Progenitor cell of endocrine pancreas (in vitro differentiated cells): ENCODE measurements at regions not wholly inside any gene's neighbourhood (a gene's known extent, or its start where the extent isn't known, plus 50 kb on each side); places are given as distances from the start of the nearest gene placed in this dataset.

Source experiments
- DNase-seq: peaks from one replicate; pipeline ENCODE4 v3.0.0; 2021; ENCODE audit warnings: low spot score; ENCODE audit not compliant: unreplicated experiment
- H3K27ac Mint-ChIP-seq: 2 replicates; pipeline ENCODE4 v1.8.0; 2021; ENCODE audit warnings: mild to moderate bottlenecking, moderate library complexity, mixed read lengths
- H3K27me3 Mint-ChIP-seq: 2 replicates; pipeline ENCODE4 v1.8.0; 2021; ENCODE audit warnings: mixed read lengths
- H3K36me3 Mint-ChIP-seq: 2 replicates; pipeline ENCODE4 v1.8.0; 2022; ENCODE audit warnings: mixed read lengths; ENCODE audit not compliant: insufficient read depth
- H3K4me1 Mint-ChIP-seq: 2 replicates; pipeline ENCODE4 v1.8.0; 2021; ENCODE audit warnings: low read depth, mixed read lengths
- H3K4me3 Mint-ChIP-seq: 2 replicates; pipeline ENCODE4 v1.8.0; 2021; ENCODE audit warnings: low read depth, mild to moderate bottlenecking, moderate library complexity, mixed read lengths
- H3K9me3 Mint-ChIP-seq: 2 replicates; pipeline ENCODE4 v1.8.0; 2021; ENCODE audit warnings: low read depth, mixed read lengths
- TF ChIP-seq, protein P1 (sequence below): fragments of 200-600 bp; sonication (generic); IDR thresholded peaks from one replicate; pipeline ENCODE4 v1.5.0; 2021; ENCODE audit warnings: antibody characterized with exemption, mild to moderate bottlenecking; ENCODE audit not compliant: unreplicated experiment

DNA sequence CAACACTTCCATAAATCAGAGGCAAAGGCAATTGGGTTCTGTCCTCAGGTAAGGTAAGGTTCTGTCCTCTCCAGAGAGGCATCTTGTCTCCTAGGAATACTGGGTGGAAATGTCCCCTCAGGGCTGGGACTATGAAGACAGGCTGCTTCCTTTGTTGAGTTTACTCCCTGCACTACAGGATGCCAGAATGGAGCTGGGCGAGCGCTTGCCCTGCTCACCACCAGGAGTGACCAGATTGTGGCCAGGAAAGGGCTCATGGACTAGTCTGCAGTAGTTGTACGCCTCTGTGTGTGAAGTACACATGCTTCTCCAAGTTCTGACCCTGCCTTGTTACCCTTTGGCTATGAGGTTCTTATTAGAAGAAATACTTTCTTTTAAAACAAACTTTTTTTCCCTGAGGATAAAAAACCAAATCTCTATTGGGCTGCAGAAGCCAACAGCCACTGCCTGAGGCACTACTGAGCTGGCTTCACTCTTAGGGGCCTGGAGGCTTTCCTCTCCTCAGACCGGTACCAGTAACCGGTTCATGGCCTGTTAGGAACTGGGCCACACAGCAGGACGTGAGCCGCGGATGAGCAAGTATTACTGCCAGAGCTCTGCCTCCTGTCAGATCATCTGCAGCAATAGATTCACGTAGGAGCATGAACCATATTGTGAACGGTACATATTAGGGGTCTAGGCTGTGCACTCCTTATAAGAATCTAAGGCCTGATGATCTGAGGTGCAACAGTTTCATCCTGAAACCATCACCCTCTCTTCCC, 83.2 kb downstream of the DHRS2 start:
- no peak overlapping the region for H3K27ac Mint-ChIP-seq
- no peak for DNase-seq
- H3K27me3 Mint-ChIP-seq, result no peaks in the 10 kb centered on the region
- TF ChIP-seq, protein P1, sequence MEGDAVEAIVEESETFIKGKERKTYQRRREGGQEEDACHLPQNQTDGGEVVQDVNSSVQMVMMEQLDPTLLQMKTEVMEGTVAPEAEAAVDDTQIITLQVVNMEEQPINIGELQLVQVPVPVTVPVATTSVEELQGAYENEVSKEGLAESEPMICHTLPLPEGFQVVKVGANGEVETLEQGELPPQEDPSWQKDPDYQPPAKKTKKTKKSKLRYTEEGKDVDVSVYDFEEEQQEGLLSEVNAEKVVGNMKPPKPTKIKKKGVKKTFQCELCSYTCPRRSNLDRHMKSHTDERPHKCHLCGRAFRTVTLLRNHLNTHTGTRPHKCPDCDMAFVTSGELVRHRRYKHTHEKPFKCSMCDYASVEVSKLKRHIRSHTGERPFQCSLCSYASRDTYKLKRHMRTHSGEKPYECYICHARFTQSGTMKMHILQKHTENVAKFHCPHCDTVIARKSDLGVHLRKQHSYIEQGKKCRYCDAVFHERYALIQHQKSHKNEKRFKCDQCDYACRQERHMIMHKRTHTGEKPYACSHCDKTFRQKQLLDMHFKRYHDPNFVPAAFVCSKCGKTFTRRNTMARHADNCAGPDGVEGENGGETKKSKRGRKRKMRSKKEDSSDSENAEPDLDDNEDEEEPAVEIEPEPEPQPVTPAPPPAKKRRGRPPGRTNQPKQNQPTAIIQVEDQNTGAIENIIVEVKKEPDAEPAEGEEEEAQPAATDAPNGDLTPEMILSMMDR, result no peak
- no peaks in the 10 kb centered on the region for H3K36me3 Mint-ChIP-seq
- no peak overlapping the region for H3K4me3 Mint-ChIP-seq
- H3K4me1 Mint-ChIP-seq, result no peaks in the 10 kb centered on the region
- peaks cover 37% of the 10 kb centered on the region for H3K9me3 Mint-ChIP-seq

DNA sequence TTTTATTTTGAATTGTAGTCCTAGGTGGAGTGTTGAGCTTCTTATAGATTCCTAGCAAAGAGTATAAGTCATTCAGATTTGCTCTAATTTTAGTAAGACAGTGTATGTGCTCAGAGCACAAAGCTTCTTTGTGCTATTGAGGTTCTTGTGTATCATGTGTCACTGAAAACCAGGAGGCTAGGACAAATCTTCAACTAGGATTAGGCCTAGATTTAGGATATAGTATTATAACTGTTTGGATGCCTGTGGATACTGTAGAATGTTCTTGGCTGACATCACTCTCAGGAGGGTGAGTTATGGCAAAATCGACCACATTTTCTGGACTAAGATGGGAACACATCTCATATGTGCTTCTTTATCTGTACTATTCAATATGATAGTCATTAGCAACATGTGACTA, 86.5 kb downstream of the DHRS2 start:
- H3K27ac Mint-ChIP-seq, result no peak overlapping the region
- no peaks in the 10 kb centered on the region for H3K27me3 Mint-ChIP-seq
- H3K9me3 Mint-ChIP-seq, result peaks cover 26% of the 10 kb centered on the region
- H3K36me3 Mint-ChIP-seq, result no peaks in the 10 kb centered on the region
- no peak overlapping the region for H3K4me3 Mint-ChIP-seq
- no peak for DNase-seq
- TF ChIP-seq, protein P1, result no peak
- no peaks in the 10 kb centered on the region for H3K4me1 Mint-ChIP-seq

DNA sequence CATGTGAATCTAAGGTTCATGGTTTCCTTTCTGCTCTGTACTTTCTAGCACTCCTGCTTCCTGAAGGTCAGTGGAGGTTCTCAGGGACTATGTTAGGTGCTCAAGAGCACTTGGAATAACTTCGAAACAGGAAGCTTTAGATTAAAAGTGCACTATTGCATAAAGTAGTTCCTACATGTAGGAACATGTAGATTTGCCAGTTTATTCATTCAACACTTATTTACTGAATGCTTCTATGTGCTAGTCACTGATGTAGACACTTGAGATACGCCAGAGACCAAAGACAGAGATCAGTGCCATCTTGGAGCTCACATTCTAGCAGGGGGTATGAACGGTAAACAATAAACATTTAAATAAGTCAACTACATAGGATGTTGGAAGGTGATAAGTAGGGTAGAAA, 87.7 kb downstream of the DHRS2 start:
- H3K36me3 Mint-ChIP-seq, result no peaks in the 10 kb centered on the region
- no peaks in the 10 kb centered on the region for H3K4me1 Mint-ChIP-seq
- TF ChIP-seq, protein P1, result no peak

DNA sequence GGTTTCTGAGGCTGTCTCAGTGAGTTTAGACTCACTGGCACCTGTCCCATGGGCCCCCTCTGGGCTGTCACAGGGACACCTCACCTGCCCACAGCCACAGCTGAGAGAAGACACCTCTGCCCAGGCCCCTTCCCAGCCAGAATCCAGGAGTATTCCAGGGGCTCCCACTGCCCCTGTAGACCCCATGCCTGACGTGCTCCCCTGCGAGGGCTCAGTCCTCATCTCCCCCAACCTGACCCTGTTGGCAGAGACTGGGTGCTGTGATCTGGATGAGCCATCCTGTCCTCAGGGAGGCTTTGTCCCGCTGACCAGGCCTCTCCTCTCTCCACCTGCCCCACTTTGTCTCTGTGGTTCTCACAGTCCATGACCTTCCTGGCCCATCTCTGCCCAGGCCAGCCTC, 89.4 kb downstream of the DHRS2 start:
- Mint-ChIP-seq H3K9me3 (peaks cover 28% of the 10 kb centered on the region), H3K36me3 (no peaks in the 10 kb centered on the region), H3K4me3 (no peak overlapping the region), H3K4me1 (no peaks in the 10 kb centered on the region), H3K27ac (no peak overlapping the region), H3K27me3 (no peaks in the 10 kb centered on the region)
- TF ChIP-seq, protein P1, result no peak
- DNase-seq, result no peak

More for the DNA sequence above, 87.7 kb downstream of the DHRS2 start:
- Mint-ChIP-seq H3K27me3 (no peaks in the 10 kb centered on the region), H3K27ac (no peak overlapping the region), H3K9me3 (peaks cover 22% of the 10 kb centered on the region), H3K4me3 (no peak overlapping the region)
- no peak for DNase-seq

DNA sequence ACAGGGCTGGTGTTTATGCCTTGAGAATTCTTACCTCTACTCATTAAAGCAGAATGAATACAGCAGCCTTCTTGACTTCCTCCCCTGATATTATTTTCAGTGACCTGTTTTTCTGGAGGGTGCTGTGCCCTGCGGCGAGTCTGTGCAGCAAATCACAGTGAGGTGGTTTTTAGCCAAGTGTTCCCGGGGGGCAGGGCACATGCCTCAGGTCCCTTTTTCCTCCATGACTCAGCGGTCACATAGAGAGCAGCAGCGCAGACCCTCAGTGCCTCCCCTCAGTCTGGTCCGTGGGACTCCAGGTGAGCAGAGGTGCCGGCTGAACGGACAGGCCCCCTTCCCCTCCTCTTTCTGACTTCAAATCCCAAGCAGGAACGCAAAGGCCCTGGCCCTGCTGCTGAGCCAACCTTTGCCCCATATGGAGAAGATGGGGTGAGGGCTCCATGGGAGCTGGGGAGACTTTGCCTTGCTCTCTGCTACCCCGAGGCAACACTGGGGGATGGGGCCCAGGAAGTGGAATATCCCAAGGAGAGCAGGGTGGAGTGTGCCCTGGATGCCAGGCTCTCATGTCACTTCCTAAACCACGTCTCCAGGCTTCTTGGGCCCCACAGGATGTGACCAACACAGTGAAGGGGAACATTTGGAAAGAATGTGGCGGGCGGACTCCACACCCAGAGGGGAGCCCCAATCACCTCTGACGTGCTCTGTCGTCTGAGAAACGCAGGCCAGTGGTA, 90.0 kb downstream of the DHRS2 start:
- no peak for DNase-seq
- TF ChIP-seq, protein P1, result no peak
- Mint-ChIP-seq H3K27ac (no peak overlapping the region), H3K9me3 (peaks cover 23% of the 10 kb centered on the region), H3K4me1 (no peaks in the 10 kb centered on the region), H3K36me3 (no peaks in the 10 kb centered on the region), H3K4me3 (no peak overlapping the region), H3K27me3 (no peaks in the 10 kb centered on the region)
